Testis (tissue), 2 donors: ENCODE measurements at regions not wholly inside any gene's neighbourhood (a gene's known extent, or its start where the extent isn't known, plus 50 kb on each side); places are given as distances from the start of the nearest gene placed in this dataset.

Experiments used
- DNase-seq: peaks from one replicate; pipeline ENCODE4 v3.0.0-alpha.2; 2019
- H3K27ac ChIP-seq, 2 donors: fragments of 200-600 bp; sonication (generic); one replicate each; pipeline ENCODE4 v1.5.1; 2019
- H3K27me3 ChIP-seq: fragments of 200-600 bp; sonication (generic); one replicate; pipeline ENCODE4 v1.5.1; 2019
- H3K36me3 ChIP-seq: fragments of 200-600 bp; sonication (generic); one replicate; pipeline ENCODE4 v1.5.1; 2017; ENCODE audit warnings: low read depth; ENCODE audit errors: missing control alignments
- H3K4me1 ChIP-seq: fragments of 200-600 bp; sonication (generic); one replicate; pipeline ENCODE4 v1.5.1; 2019
- H3K4me3 ChIP-seq, 2 donors: fragments of 200-600 bp; sonication (generic); one replicate each; pipeline ENCODE4 v1.5.1; 2017 to 2019
- H3K9me3 ChIP-seq: fragments of 200-600 bp; sonication (generic); one replicate; pipeline ENCODE4 v1.5.1; 2017
- CTCF ChIP-seq, 3 experiments: fragments of 450-650 bp in 2 of 3; fragments of 200-600 bp in 1 of 3; sonication (generic) in 1 of 3; IDR thresholded peaks; one replicate each; pipeline ENCODE4 v1.5.1; 2016 to 2019; ENCODE audit warnings: antibody characterized with exemption in 3 of 3, mild to moderate bottlenecking in 2 of 3, moderate library complexity in 1 of 3
- POLR2A ChIP-seq: fragments of 450-650 bp; IDR thresholded peaks from one replicate; pipeline ENCODE4 v1.6.1; 2017; ENCODE audit warnings: antibody characterized with exemption, mild to moderate bottlenecking, moderate library complexity
- WGBS, 2 donors: methylation state at CpG; one replicate each; pipeline ENCODE4 v1.1.5; 2018; 5-methylcytosine and 5-hydroxymethylcytosine counted together
- intact Hi-C: fragments of 100-400 bp; cut with DNase I; formaldehyde crosslinking; loops from one replicate; pipeline ENCODE4 v1.15.1; 2023; ENCODE audit warnings: low total_unique reads

- H3K27ac ChIP-seq = no peak overlapping the region
- H3K9me3 ChIP-seq = no peaks in the 10 kb centered on the region
- intact Hi-C loops = no loop called here
- no peak overlapping the region for H3K4me3 ChIP-seq
- H3K27me3 ChIP-seq = no peaks in the 10 kb centered on the region
- H3K36me3 ChIP-seq = no peaks in the 10 kb centered on the region
- WGBS, 2 donors = 86 to 90% methylated on average over 1 of the region's 1 CpG
- H3K4me1 ChIP-seq = no peaks in the 10 kb centered on the region
- TF ChIP-seq POLR2A (no peak), CTCF (IDR thresholded peaks at IDR 0.05) (no peak)
- no peak for DNase-seq
These were observed 116.8 kb upstream of the ST6GAL2 start for GRCh38 chr2:107002735-107003134.

GRCh38 chr2:107005853-107006252, 119.9 kb upstream of the ST6GAL2 start:
- H3K4me3 ChIP-seq = no peak overlapping the region
- H3K36me3 ChIP-seq = no peaks in the 10 kb centered on the region
- TF ChIP-seq POLR2A (no peak), CTCF (IDR thresholded peaks at IDR 0.05) (no peak)
- no peaks in the 10 kb centered on the region for H3K27me3 ChIP-seq
- intact Hi-C loops = no loop called here
- 73 to 81% methylated on average over 6 of the region's 6 CpGs for WGBS, 2 donors
- no peaks in the 10 kb centered on the region for H3K9me3 ChIP-seq
- no peak overlapping the region for H3K27ac ChIP-seq
- H3K4me1 ChIP-seq = no peaks in the 10 kb centered on the region
- no peak for DNase-seq

- Histone ChIP-seq H3K4me1 (no peaks in the 10 kb centered on the region), H3K27ac (no peak overlapping the region), H3K4me3 (no peak overlapping the region), H3K9me3 (no peaks in the 10 kb centered on the region), H3K36me3 (no peaks in the 10 kb centered on the region), H3K27me3 (no peaks in the 10 kb centered on the region)
- TF ChIP-seq POLR2A (no peak), CTCF (IDR thresholded peaks at IDR 0.05) (no peak)
- WGBS, 2 donors = 69 to 72% methylated on average over 2 of the region's 2 CpGs
- DNase-seq = no peak
- intact Hi-C loops = no loop called here
These were observed 120.9 kb upstream of the ST6GAL2 start for GRCh38 chr2:107006836-107007235.

- WGBS, 2 donors = 60 to 94% methylated on average over 3 of the region's 3 CpGs
- Histone ChIP-seq H3K27me3 (no peaks in the 10 kb centered on the region), H3K9me3 (no peaks in the 10 kb centered on the region), H3K36me3 (no peaks in the 10 kb centered on the region), H3K4me1 (no peaks in the 10 kb centered on the region), H3K4me3 (no peak overlapping the region), H3K27ac (no peak overlapping the region)
- no peak for TF ChIP-seq CTCF (IDR thresholded peaks at IDR 0.05)
- no peak for DNase-seq
- intact Hi-C loops = no loop called here
These were observed 122.0 kb upstream of the ST6GAL2 start for GRCh38 chr2:107007927-107008326.

- TF ChIP-seq CTCF (IDR thresholded peaks at IDR 0.05) = no peak
- TF ChIP-seq POLR2A = no peak
- H3K4me1 ChIP-seq = no peaks in the 10 kb centered on the region
- 67 to 79% methylated on average over 3 of the region's 3 CpGs for WGBS, 2 donors
- intact Hi-C loops = no loop called here
- H3K4me3 ChIP-seq = no peak overlapping the region
- no peaks in the 10 kb centered on the region for H3K36me3 ChIP-seq
- no peak overlapping the region for H3K27ac ChIP-seq
- H3K27me3 ChIP-seq = no peaks in the 10 kb centered on the region
- no peak for DNase-seq
- no peaks in the 10 kb centered on the region for H3K9me3 ChIP-seq
These were observed 122.9 kb upstream of the ST6GAL2 start for GRCh38 chr2:107008843-107009242.
